Effector memory CD4-positive, alpha-beta T cell (primary cell): ENCODE measurements at regions not wholly inside any gene's neighbourhood (a gene's known extent, or its start where the extent isn't known, plus 50 kb on each side); places are given as distances from the start of the nearest gene placed in this dataset.

Source experiments
- DNase-seq, 3 donors: peaks; one replicate each; pipeline ENCODE4 v3.0.0-alpha.2; 2020
- H3K27ac ChIP-seq: 2 replicates; pipeline ENCODE4 v1.7.0; 2013; ENCODE audit warnings: mild to moderate bottlenecking, low read length, moderate library complexity; ENCODE audit not compliant: insufficient read depth, poor library complexity, severe bottlenecking
- H3K27me3 ChIP-seq: replicated peaks from 2 replicates; pipeline ENCODE4 v1.7.0; 2013; ENCODE audit warnings: mild to moderate bottlenecking, low read length; ENCODE audit not compliant: insufficient read depth, control insufficient read depth, poor library complexity, severe bottlenecking
- H3K36me3 ChIP-seq: 2 replicates; pipeline ENCODE4 v1.7.0; 2013; ENCODE audit warnings: mild to moderate bottlenecking, low read length, moderate library complexity; ENCODE audit not compliant: control insufficient read depth, insufficient read depth
- H3K4me1 ChIP-seq: 2 replicates; pipeline ENCODE4 v1.7.0; 2013; ENCODE audit warnings: low read length, mild to moderate bottlenecking; ENCODE audit not compliant: control insufficient read depth, insufficient read depth, poor library complexity, severe bottlenecking
- H3K4me3 ChIP-seq: 2 replicates; pipeline ENCODE4 v1.7.0; 2013; ENCODE audit warnings: low read length, low read depth, mild to moderate bottlenecking; ENCODE audit not compliant: insufficient read depth, poor library complexity, severe bottlenecking
- H3K9me3 ChIP-seq: 2 replicates; pipeline ENCODE4 v1.7.0; 2013; ENCODE audit warnings: mild to moderate bottlenecking, low read length, moderate library complexity; ENCODE audit not compliant: control insufficient read depth

DNA sequence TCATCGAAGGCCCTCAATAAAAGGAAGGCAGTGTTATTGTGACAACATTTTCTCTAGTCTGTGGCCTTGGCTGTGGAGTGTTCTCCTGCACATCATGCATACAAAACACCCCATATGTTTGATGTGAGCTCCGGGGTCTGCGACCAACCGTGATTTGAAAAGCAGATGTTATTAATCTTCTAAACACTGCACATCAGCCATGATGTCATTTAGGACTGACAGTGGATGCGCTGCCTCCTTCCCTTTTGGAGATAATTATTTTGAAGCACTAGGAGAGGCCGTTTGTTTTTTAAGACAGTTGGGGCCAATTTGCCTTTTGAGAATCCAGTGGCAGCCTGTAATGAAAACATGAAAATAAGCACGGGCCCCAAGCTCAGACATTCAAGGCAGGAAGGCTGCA, 1041.6 kb downstream of the BCL11B start:
- no peak for DNase-seq
- no peaks in the 10 kb centered on the region for H3K36me3 ChIP-seq
- no peak overlapping the region for H3K4me3 ChIP-seq
- peaks cover 38% of the 10 kb centered on the region for H3K4me1 ChIP-seq
- H3K9me3 ChIP-seq: no peaks in the 10 kb centered on the region
- H3K27ac ChIP-seq: peak overlapping the region; percentile 11
- H3K27me3 ChIP-seq: no peaks in the 10 kb centered on the region

DNA sequence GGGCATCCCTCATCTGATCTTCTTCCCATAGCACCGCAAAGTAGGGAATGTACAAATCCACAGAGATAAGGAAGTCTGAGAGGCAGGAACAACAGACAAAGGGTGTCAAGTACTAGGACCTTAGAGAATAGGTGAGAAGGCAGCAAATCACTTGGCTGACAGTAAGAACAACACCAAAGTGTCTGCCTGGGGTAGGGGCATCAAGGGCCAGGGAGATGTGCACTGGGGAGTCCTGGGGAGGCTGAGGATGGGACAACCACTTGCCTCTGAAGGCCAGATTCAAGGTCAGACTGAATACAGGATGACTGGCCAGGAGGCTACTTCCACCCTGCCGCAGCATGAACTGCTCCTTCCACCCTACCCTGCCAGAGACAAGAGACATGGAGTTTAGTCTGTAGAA, 1040.8 kb downstream of the BCL11B start:
- Histone ChIP-seq H3K4me3 (no peak overlapping the region), H3K4me1 (peaks cover 33% of the 10 kb centered on the region), H3K27ac (no peak overlapping the region), H3K9me3 (no peaks in the 10 kb centered on the region), H3K36me3 (no peaks in the 10 kb centered on the region), H3K27me3 (no peaks in the 10 kb centered on the region)
- no peak for DNase-seq

- H3K4me3 ChIP-seq: no peak overlapping the region
- H3K9me3 ChIP-seq: no peaks in the 10 kb centered on the region
- DNase-seq: no peak
- no peaks in the 10 kb centered on the region for H3K27me3 ChIP-seq
- H3K36me3 ChIP-seq: no peaks in the 10 kb centered on the region
- peaks cover 10% of the 10 kb centered on the region for H3K4me1 ChIP-seq
- H3K27ac ChIP-seq: no peak overlapping the region
Measured at GRCh38 chr14:98233656-98234055, 1038.3 kb downstream of the BCL11B start.

DNA sequence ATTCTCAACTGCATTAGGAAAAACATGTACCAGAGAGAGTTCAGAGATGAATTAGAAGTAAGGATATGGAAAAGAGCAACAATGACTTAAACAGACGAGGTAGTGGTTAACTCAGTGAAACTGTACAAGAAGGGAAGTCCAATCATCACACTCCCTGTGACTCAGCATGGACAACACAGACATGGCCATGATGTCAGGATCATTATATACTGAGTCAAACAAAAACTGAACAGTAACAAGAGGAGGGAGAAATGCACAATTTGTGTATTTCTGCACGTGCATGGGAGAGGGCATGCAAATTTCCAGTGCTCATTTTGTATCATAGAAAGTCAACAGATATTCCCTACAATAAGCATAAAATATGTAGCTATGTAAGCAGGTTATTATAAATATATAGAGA, 1037.8 kb downstream of the BCL11B start:
- Histone ChIP-seq H3K4me1 (peaks cover 10% of the 10 kb centered on the region), H3K27me3 (no peaks in the 10 kb centered on the region), H3K4me3 (no peak overlapping the region), H3K36me3 (no peaks in the 10 kb centered on the region), H3K27ac (no peak overlapping the region), H3K9me3 (no peaks in the 10 kb centered on the region)
- no peak for DNase-seq

- no peak for DNase-seq
- Histone ChIP-seq H3K9me3 (no peaks in the 10 kb centered on the region), H3K4me1 (no peaks in the 10 kb centered on the region), H3K4me3 (no peak overlapping the region), H3K27me3 (no peaks in the 10 kb centered on the region), H3K36me3 (no peaks in the 10 kb centered on the region), H3K27ac (no peak overlapping the region)
Measured at GRCh38 chr14:98236314-98236713, 1035.7 kb downstream of the BCL11B start.

GRCh38 chr14:98237939-98238338, 1034.1 kb downstream of the BCL11B start:
- no peak overlapping the region for H3K27ac ChIP-seq
- H3K4me3 ChIP-seq: no peak overlapping the region
- no peaks in the 10 kb centered on the region for H3K9me3 ChIP-seq
- no peaks in the 10 kb centered on the region for H3K4me1 ChIP-seq
- DNase-seq: no peak
- H3K36me3 ChIP-seq: no peaks in the 10 kb centered on the region
- no peaks in the 10 kb centered on the region for H3K27me3 ChIP-seq

- H3K27me3 ChIP-seq: no peaks in the 10 kb centered on the region
- no peaks in the 10 kb centered on the region for H3K9me3 ChIP-seq
- no peak overlapping the region for H3K4me3 ChIP-seq
- DNase-seq: no peak
- no peak overlapping the region for H3K27ac ChIP-seq
- no peaks in the 10 kb centered on the region for H3K4me1 ChIP-seq
- H3K36me3 ChIP-seq: no peaks in the 10 kb centered on the region
Measured at GRCh38 chr14:98240376-98240775, 1031.6 kb downstream of the BCL11B start.

DNA sequence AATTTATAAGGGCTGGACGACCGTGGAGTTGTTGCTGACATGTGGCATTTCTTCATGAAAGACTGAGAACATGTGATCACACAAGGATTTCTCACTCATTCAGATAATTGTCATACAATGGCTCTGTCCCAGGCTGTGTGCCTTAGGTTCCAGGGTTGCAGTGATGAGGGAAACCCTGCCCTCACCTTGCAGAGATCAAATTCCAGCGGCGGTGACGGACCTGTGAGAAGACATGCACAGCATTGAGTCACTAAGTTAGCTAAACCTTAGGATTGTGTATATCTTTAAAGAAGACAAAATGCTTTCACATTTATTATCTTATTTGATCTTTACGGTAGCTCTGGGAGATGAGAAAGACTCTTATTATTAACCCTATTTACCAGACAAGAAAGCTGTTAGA, 1029.1 kb downstream of the BCL11B start:
- Histone ChIP-seq H3K27ac (no peak overlapping the region), H3K4me3 (no peak overlapping the region)

DNA sequence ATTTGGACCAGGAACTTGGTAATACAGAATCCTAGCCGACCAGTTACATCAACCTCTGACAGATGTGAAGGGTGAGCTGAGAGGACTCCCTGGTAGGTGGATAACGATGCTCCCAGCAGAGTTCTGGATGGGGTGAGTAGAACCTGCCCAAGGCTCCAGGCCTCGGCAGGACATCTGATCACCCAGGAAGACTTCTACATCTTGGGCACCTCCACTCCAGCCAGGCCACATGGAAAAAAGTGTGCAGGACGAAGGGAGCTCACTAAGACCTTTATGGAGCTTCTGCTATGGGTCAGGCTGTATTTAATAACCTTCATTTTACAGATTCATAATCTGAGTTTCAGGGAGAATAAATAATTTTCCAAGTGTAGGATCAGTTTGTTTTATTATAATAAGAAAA, 1028.7 kb downstream of the BCL11B start:
- no peaks in the 10 kb centered on the region for H3K4me1 ChIP-seq
- no peaks in the 10 kb centered on the region for H3K36me3 ChIP-seq
- H3K27ac ChIP-seq: no peak overlapping the region
- H3K9me3 ChIP-seq: no peaks in the 10 kb centered on the region
- H3K27me3 ChIP-seq: no peaks in the 10 kb centered on the region
- H3K4me3 ChIP-seq: no peak overlapping the region
- no peak for DNase-seq

More for the DNA sequence above, 1029.1 kb downstream of the BCL11B start:
- Histone ChIP-seq H3K36me3 (no peaks in the 10 kb centered on the region), H3K27me3 (no peaks in the 10 kb centered on the region), H3K9me3 (no peaks in the 10 kb centered on the region), H3K4me1 (no peaks in the 10 kb centered on the region)
- no peak for DNase-seq

- no peaks in the 10 kb centered on the region for H3K27me3 ChIP-seq
- H3K27ac ChIP-seq: no peak overlapping the region
- H3K4me1 ChIP-seq: no peaks in the 10 kb centered on the region
- H3K9me3 ChIP-seq: no peaks in the 10 kb centered on the region
- DNase-seq: no peak
- no peaks in the 10 kb centered on the region for H3K36me3 ChIP-seq
- H3K4me3 ChIP-seq: no peak overlapping the region
Measured at GRCh38 chr14:98244162-98244948, 1027.6 kb downstream of the BCL11B start.
